ENCODE measurements at regions not wholly inside any gene's neighbourhood (a gene's known extent, or its start where the extent isn't known, plus 50 kb on each side); places are given as distances from the start of the nearest gene placed in this dataset.

DNA sequence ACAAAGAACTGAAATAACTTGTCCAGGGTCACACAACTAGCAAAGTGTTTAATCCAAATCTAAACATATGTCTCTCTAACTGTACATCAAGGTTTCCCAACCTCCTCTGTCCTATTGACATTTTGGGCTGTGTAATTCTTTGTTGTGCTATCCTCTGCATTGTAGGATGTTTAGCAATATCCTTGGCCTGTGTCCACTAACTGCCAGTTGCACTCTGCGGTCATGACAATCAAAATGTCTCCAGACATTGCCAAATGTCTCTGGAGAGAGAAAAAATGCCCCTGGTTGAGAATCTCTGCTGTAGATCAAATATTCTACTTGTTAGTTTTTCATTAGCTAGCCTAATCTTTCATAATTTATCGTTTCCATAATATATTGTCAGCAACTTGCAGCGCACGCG lies 353.4 kb upstream of the NEGR1 start:
- Mint-ChIP-seq H3K36me3 (ENCODE audit: low read depth) (no peaks in the 10 kb centered on the region), H3K4me1 (no peaks in the 10 kb centered on the region), H3K27me3 (no peaks in the 10 kb centered on the region), H3K9me3 (peaks cover 3% of the 10 kb centered on the region), H3K27ac (no peak overlapping the region), H3K4me3 (no peak overlapping the region)
- DNase-seq (no peak), ATAC-seq (no peak)

DNA sequence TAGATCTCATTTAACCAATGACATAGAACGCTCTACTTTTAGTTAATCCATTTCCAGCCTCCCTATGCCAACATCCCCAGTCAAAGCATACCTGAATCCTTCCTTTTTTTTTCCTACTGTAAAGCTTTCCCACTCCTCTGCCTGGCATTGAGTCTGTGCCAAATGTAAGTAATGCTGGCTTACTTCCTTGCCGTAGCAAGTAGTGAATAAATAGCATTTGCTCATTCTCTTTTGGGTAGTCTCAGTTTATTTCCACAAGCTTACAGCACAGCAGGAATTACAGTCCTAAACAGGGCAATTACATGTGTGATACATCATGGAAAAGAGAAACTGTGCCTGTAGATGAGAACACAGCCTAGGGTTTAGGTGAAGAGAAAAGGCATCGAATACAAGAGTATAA lies 352.6 kb upstream of the NEGR1 start:
- H3K36me3 Mint-ChIP-seq (ENCODE audit: low read depth) = no peaks in the 10 kb centered on the region
- no peaks in the 10 kb centered on the region for H3K27me3 Mint-ChIP-seq
- H3K27ac Mint-ChIP-seq = no peak overlapping the region
- H3K9me3 Mint-ChIP-seq = no peaks in the 10 kb centered on the region
- no peak for ATAC-seq
- no peak for DNase-seq
- H3K4me3 Mint-ChIP-seq = no peak overlapping the region
- no peaks in the 10 kb centered on the region for H3K4me1 Mint-ChIP-seq

DNA sequence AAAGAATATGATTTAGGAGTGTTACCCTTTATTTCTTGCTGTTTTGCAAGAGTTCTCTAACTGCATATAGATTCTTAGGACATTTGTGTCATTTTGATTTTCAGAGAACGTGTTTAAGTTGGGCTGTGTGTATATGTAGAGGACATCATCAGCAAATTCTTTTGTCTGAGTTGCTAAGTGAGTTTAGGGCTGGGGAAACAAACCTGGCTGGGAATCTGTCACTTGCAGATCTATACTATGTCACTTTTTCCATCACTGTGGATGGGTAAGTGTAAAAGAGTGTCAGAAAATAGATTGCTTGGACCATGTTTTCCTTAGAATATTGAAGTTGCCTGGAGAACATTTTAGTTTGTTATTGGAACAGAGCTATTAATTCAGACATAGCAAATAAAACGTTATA lies 349.1 kb upstream of the NEGR1 start:
- H3K27me3 Mint-ChIP-seq = no peaks in the 10 kb centered on the region

DNA sequence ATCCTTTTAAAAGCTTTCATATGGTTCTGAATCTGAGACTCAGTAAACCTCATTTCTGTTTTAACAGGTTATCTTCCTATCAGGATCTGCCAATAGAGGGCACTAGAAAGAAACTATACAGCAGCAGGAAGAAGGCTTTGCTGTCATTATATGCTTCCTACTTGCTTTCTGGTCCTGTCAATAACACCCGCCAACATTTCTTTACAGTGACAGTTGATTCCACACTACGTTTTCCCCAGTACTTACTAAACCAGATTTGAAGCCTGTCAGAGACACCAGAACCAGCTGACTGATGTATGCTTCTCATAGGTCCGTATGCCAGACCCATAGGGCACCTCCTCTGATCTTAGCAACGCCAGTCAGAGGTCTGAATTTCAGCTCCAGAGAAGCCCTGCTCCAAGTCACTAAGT lies 341.0 kb upstream of the NEGR1 start:
- H3K27ac Mint-ChIP-seq = no peak overlapping the region
- DNase-seq = no peak
- peak overlapping the region; percentile 3 for H3K4me3 Mint-ChIP-seq
- H3K27me3 Mint-ChIP-seq = no peaks in the 10 kb centered on the region
- no peaks in the 10 kb centered on the region for H3K4me1 Mint-ChIP-seq
- no peaks in the 10 kb centered on the region for H3K36me3 Mint-ChIP-seq (ENCODE audit: low read depth)
- no peak for ATAC-seq
- no peaks in the 10 kb centered on the region for H3K9me3 Mint-ChIP-seq

More for the DNA sequence above, 349.1 kb upstream of the NEGR1 start:
- ATAC-seq (no peak), DNase-seq (no peak)
- Mint-ChIP-seq H3K9me3 (no peaks in the 10 kb centered on the region), H3K4me3 (no peak overlapping the region), H3K27ac (no peak overlapping the region), H3K4me1 (no peaks in the 10 kb centered on the region), H3K36me3 (ENCODE audit: low read depth) (no peaks in the 10 kb centered on the region)

DNA sequence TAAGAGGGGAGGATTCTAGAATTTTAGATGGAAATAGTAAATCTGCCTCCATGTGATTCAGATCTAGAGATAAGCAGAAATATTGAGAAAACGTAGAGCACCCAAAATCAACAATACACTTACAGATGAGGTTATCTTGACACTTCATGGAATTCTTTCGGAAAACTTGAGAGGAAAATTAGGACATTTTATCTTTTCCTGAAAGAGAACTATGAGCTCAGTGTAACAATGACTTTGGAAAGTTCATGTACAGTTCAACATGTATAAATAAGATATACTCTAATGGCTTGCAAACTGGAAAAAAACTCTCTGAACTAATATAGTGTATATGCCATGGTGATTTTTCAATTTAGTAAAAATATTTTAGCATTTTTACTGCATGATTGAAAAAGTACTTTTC lies 338.1 kb upstream of the NEGR1 start:
- Mint-ChIP-seq H3K4me3 (no peak overlapping the region), H3K9me3 (no peaks in the 10 kb centered on the region), H3K27ac (no peak overlapping the region), H3K27me3 (no peaks in the 10 kb centered on the region), H3K36me3 (ENCODE audit: low read depth) (no peaks in the 10 kb centered on the region), H3K4me1 (no peaks in the 10 kb centered on the region)
- ATAC-seq = no peak
- DNase-seq = no peak

DNA sequence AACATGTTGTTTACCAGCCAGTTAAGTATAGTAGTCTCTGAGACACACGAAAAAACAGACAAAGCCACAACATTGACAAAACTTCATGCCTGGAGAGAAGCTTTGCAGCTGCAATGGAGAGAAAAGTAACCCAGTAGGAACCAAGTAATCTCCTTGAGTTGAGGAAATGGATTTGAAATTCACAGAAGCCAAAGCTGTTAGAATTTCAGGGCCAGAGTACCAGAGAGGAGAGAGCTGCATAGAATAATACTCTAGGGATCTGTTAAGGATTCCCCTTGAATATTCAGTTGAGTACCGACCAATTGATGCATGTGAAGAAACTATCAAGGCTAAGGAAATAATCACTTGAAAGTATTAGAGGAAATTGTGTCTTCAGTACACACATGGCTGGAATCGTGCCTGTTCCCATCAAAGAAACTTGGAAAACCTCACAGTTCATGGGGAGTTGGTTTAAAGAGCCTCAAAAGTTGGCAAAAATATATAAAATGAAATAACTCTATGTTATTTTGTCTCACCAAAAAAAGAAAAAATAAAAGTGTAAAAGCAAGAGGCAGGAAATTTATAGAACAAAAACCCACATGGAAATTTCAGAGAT lies 324.0 kb upstream of the NEGR1 start:
- Mint-ChIP-seq H3K27me3 (no peaks in the 10 kb centered on the region), H3K4me3 (no peak overlapping the region), H3K4me1 (no peaks in the 10 kb centered on the region), H3K36me3 (ENCODE audit: low read depth) (no peaks in the 10 kb centered on the region), H3K9me3 (peaks cover 9% of the 10 kb centered on the region), H3K27ac (no peak overlapping the region)
- ATAC-seq (no peak), DNase-seq (no peak)

DNA sequence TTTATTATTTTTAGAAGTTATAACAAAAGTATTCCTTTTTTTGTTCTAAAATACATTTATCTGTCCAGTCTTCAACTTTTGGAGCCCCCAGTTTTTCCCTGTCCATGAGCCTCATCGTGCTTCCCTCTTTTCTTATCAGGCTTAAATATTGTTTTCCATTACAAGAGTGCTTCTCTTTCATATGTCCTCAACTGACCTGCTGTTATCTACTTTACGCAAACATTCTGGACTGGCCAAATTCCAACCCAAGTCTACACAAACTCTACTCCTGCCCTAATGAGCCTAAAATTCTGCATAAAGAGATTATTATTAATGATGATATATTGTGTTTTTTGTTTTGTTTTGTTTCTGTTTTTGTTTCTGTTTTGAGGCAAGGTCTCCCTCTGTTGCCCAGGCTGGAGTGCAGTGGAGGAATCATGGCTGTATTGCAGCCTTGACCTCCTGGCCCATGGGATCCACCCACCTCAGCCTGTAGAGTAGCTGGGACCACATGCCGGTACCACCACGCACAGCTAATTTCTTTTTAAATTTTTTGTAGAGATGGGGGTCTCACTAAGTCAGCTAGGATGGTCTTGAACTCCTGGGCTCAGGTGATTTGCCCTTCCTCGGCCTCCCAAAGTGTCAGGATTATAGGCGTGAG lies 318.8 kb upstream of the NEGR1 start:
- H3K36me3 Mint-ChIP-seq (ENCODE audit: low read depth) = no peaks in the 10 kb centered on the region
- no peak for ATAC-seq
- H3K27me3 Mint-ChIP-seq = no peaks in the 10 kb centered on the region
- H3K27ac Mint-ChIP-seq = no peak overlapping the region
- no peaks in the 10 kb centered on the region for H3K4me1 Mint-ChIP-seq
- no peak overlapping the region for H3K4me3 Mint-ChIP-seq
- H3K9me3 Mint-ChIP-seq = peaks cover 9% of the 10 kb centered on the region
- DNase-seq = no peak

DNA sequence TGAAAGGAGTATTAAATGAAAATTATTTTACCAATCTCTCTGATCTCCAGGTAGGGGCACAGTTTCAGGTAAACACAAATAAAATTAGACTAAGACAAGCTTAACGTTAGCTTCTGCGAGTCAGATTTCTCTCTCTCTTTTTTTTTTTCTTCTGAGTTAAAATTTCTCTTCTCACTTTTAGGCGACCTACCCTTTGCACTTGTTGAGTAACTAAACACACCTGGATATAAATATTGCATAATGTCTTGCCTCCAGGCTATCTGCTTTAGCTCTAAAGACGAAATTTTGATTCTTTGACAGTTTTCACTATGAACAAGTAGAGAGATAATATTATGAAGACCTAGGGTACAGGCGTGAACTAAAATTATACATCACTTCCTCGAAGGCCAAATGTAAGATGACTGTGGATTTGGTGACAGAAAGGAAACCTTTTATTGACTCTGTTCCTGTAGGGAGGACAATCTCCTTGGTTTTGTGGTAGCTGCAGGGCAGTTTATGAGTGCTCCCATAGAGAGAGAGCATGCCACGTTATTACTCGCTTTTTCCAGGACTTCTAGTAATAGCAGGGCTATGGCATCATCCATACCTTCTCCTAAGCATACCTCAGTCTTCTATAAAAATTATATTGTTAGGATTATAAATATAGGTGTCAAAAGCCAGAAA lies 303.8 kb upstream of the NEGR1 start:
- Mint-ChIP-seq H3K4me3 (no peak overlapping the region), H3K27me3 (no peaks in the 10 kb centered on the region), H3K9me3 (no peaks in the 10 kb centered on the region), H3K27ac (no peak overlapping the region), H3K4me1 (no peaks in the 10 kb centered on the region), H3K36me3 (ENCODE audit: low read depth) (no peaks in the 10 kb centered on the region)
- ATAC-seq (no peak), DNase-seq (no peak)

DNA sequence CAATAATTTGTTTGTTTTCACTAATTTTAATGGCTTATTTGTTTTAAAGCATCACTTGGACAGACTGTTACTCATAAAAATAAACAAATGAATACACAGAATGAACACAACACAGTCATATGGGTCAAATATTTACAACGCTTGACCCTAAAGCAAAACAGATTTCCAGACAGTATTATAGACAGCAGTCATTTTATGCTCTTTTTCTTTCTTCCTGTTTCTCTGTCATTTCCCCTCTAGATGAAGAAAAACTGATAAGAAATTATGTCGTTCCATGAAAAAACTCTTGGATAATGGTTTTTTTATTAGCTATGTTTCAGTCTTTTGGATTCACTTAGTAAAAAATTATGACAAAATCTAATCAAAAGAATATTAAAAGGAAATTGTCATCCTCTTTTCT lies 297.3 kb upstream of the NEGR1 start:
- no peak overlapping the region for H3K4me3 Mint-ChIP-seq

DNA sequence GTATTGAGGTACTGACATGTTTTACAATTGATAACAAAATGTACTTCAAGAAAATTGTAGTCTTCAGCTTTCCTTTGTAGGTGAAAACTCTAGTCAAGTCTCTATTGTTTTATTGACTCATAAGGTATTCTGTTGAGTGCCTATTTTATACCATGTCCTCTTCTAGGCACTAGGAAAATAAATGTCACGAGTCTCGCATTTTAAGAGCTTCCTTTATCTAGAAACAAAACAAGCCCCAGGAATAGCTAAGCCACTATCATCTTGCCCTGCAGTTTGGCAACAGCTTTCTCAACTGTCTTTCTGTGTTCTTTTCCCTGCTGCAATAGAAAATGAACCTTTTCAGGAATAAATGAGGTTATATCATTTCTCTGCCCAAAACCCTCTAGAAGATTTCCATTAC lies 288.5 kb upstream of the NEGR1 start:
- H3K27me3 Mint-ChIP-seq = no peaks in the 10 kb centered on the region
- ATAC-seq (no peak), DNase-seq (no peak)
- H3K9me3 Mint-ChIP-seq = peaks cover 11% of the 10 kb centered on the region
- no peaks in the 10 kb centered on the region for H3K36me3 Mint-ChIP-seq (ENCODE audit: low read depth)
- no peak overlapping the region for H3K27ac Mint-ChIP-seq
- H3K4me1 Mint-ChIP-seq = no peaks in the 10 kb centered on the region
- H3K4me3 Mint-ChIP-seq = no peak overlapping the region

More for the DNA sequence above, 297.3 kb upstream of the NEGR1 start:
- no peak for DNase-seq
- H3K36me3 Mint-ChIP-seq (ENCODE audit: low read depth) = no peaks in the 10 kb centered on the region
- no peak for ATAC-seq
- no peaks in the 10 kb centered on the region for H3K4me1 Mint-ChIP-seq
- H3K27ac Mint-ChIP-seq = no peak overlapping the region
- no peaks in the 10 kb centered on the region for H3K9me3 Mint-ChIP-seq
- no peaks in the 10 kb centered on the region for H3K27me3 Mint-ChIP-seq

DNA sequence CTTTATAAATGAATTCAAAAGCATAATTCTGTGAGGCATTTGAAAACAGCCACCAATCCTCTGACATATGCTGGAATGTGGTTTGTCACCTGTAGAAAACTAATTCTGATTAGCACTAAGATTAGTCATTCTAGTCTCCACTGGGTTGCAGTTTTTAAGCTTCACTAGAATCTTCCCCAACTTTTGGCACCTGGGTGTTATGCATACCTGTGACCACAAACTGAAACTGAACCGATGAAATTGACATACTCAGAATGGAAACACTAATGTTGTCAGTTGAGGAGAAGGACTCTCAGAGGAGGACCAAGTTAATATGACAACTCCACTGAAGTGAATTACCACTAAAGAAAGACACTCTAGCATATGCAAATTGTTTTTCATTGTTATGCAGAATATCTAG lies 285.8 kb upstream of the NEGR1 start:
- no peaks in the 10 kb centered on the region for H3K27me3 Mint-ChIP-seq
- no peaks in the 10 kb centered on the region for H3K36me3 Mint-ChIP-seq (ENCODE audit: low read depth)
- H3K27ac Mint-ChIP-seq = no peak overlapping the region
- ATAC-seq (no peak), DNase-seq (no peak)
- H3K9me3 Mint-ChIP-seq = peaks cover 11% of the 10 kb centered on the region
- H3K4me1 Mint-ChIP-seq = no peaks in the 10 kb centered on the region
- no peak overlapping the region for H3K4me3 Mint-ChIP-seq

DNA sequence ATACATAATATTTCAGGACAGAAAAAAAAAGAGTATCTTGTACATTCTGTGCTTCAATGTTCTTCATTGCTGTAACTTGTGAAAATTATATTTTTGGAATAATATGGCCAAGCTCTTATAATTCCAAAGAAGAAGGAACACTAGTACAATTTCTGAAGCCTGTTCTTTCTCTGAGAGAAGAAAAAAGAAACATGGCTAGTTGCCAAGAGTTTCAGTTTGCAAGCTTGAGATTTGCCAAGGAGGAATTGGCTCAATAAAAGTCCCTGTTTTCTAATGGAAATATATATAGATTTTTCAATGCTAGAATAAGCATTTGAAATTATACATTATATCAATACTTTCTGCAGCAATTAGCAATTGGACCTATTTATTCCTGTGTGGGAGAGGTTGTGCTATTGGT lies 285.2 kb upstream of the NEGR1 start:
- Mint-ChIP-seq H3K36me3 (ENCODE audit: low read depth) (no peaks in the 10 kb centered on the region), H3K9me3 (peaks cover 11% of the 10 kb centered on the region), H3K27me3 (no peaks in the 10 kb centered on the region), H3K4me1 (no peaks in the 10 kb centered on the region), H3K27ac (no peak overlapping the region), H3K4me3 (no peak overlapping the region)
- ATAC-seq (no peak), DNase-seq (no peak)

DNA sequence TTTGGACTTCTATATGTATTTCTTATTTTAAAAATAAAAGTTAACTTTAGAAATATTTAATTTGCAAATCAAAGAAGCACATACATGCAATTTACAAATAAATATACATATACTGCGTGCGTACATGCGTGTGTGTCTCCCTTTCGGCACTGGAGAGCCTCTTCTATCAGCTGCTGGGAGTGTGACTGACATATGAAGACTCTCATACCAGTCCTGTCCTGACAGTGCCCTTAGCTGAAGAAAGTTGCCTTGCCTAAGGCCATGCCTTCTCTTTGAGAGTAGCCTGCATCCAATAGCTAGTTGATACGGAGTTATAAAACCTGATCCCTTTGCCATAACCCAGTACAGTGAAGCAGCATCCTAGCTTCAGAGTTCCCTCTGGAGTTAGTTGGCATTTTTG lies 282.4 kb upstream of the NEGR1 start:
- Mint-ChIP-seq H3K4me1 (no peaks in the 10 kb centered on the region), H3K4me3 (no peak overlapping the region), H3K27me3 (no peaks in the 10 kb centered on the region), H3K36me3 (ENCODE audit: low read depth) (no peaks in the 10 kb centered on the region), H3K9me3 (peaks cover 5% of the 10 kb centered on the region), H3K27ac (no peak overlapping the region)
- ATAC-seq (no peak), DNase-seq (no peak)

DNA sequence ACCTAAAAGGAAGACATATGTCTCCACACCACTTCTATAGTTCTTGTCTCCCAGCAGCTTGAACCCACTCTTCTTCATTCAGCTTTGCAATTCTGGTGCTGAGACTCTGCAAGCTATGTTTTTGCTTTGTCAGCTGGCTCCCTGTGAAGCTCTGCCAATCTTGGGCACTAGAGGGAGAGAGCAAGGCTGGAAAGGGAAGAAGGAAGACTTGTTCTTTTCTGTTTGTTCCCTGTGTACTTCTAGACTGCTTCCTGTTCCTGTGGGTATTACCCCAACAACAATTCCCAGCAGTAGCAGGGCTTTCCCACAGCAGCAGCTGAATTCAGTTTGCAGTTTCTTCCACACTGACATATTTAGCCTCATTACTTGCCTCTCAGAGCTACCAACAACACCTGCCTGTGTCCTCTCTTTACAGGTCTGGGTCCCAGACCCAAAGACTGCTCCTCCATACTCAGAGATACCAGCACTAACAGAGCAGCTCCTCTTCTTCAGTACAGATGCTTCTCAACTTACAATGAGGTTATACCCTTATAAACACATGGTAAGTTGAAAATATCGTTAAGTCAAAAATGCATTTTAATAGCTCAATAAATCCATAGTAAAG lies 275.2 kb upstream of the NEGR1 start:
- Mint-ChIP-seq H3K9me3 (no peaks in the 10 kb centered on the region), H3K27me3 (no peaks in the 10 kb centered on the region), H3K27ac (no peak overlapping the region), H3K4me1 (no peaks in the 10 kb centered on the region), H3K4me3 (no peak overlapping the region), H3K36me3 (ENCODE audit: low read depth) (no peaks in the 10 kb centered on the region)
- no peak for ATAC-seq
- DNase-seq = no peak

DNA sequence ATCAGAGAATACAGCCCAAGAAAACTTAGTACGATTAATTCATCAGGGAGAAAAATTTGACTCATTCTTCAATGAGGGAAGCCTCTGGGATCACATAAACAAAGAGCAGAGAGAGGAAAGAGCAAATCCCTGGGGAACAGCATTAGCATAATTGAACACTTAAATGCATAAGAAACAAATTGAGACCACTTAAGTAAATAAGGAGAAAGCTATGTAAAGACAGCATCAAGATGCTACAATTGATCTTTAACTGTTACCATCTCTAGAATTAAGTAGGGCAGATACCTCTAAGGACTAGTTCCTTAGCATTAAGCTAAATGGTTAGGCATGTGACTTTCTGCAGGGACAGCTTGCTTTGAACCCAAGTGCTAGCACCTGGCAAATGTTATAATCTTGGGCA lies 265.1 kb upstream of the NEGR1 start:
- no peak for ATAC-seq
- H3K9me3 Mint-ChIP-seq = no peaks in the 10 kb centered on the region
- H3K36me3 Mint-ChIP-seq (ENCODE audit: low read depth) = no peaks in the 10 kb centered on the region
- H3K4me1 Mint-ChIP-seq = no peaks in the 10 kb centered on the region
- H3K27ac Mint-ChIP-seq = no peak overlapping the region
- no peak for DNase-seq
- H3K4me3 Mint-ChIP-seq = no peak overlapping the region
- no peaks in the 10 kb centered on the region for H3K27me3 Mint-ChIP-seq

Data from activated naive CD8-positive, alpha-beta T cell treated with anti-CD3 and anti-CD28 coated beads, Interleukin-2, amount 50 U/mL, for 24 hours (primary cell).